Panc1 (cell line): ENCODE measurements at regions not wholly inside any gene's neighbourhood (a gene's known extent, or its start where the extent isn't known, plus 50 kb on each side); places are given as distances from the start of the nearest gene placed in this dataset.

Experiments used
- ATAC-seq: fragments of 200-7000 bp; cut with Tn5 transposase; 2 replicates; pipeline ENCODE4 v1.9.1; 2020; ENCODE audit warnings: mild to moderate bottlenecking, moderate library complexity
- BruUV-seq: library from RNA; stranded (reverse); fragments of 400-500 nt; replicated peaks from 2 replicates; lab custom pipeline; 2021; lab: Mats Ljungman, UMichigan
- CTCF ChIA-PET: fragments of 300-600 bp; sonication (Branson Sonifier 250); formaldehyde crosslinking; loops from one replicate; lab custom pipeline; 2022; ENCODE audit warnings: antibody characterized with exemption; lab: Charles Lee
- POLR2A ChIA-PET: fragments of 300-600 bp; sonication (Branson Sonifier 250); formaldehyde crosslinking; loops from one replicate; lab custom pipeline; 2022; ENCODE audit warnings: antibody characterized with exemption; lab: Charles Lee
- DNase-seq: peaks from one replicate; pipeline ENCODE4 v3.0.0-alpha.2; 2010; ENCODE audit warnings: low read depth, low spot score
- H3K27ac ChIP-seq: 2 replicates; pipeline ENCODE4 v1.5.1; 2011; ENCODE audit warnings: mild to moderate bottlenecking, low read length, inconsistent platforms
- H3K27me3 ChIP-seq: fragments of 200-500 bp; sonication (Bioruptor generic); 2 replicates; pipeline ENCODE4 v1.6.0; 2014; ENCODE audit warnings: low read length, inconsistent platforms; ENCODE audit not compliant: control insufficient read depth, insufficient read depth
- H3K36me3 ChIP-seq: fragments of 200-500 bp; sonication (Bioruptor generic); 2 replicates; pipeline ENCODE4 v1.5.1; 2014; ENCODE audit warnings: inconsistent platforms, mild to moderate bottlenecking, low read length, moderate library complexity; ENCODE audit not compliant: control insufficient read depth, insufficient read depth
- H3K4me1 ChIP-seq: 2 replicates; pipeline ENCODE4 v1.5.1; 2011; ENCODE audit warnings: inconsistent platforms, mild to moderate bottlenecking, low read length, moderate library complexity; ENCODE audit not compliant: control insufficient read depth, insufficient read depth
- H3K4me3 ChIP-seq, 2 experiments: 2 replicates each; pipeline ENCODE4 v1.5.1; 2011 to 2012; ENCODE audit warnings: low read depth in 2 of 2, low read length in 2 of 2, mild to moderate bottlenecking in 2 of 2, inconsistent platforms in 1 of 2, moderate library complexity in 1 of 2
- H3K9me3 ChIP-seq: fragments of 200-500 bp; sonication (Bioruptor generic); 2 replicates; pipeline ENCODE4 v1.5.1; 2014; ENCODE audit warnings: low read depth, mild to moderate bottlenecking, inconsistent platforms, low read length, moderate library complexity; ENCODE audit not compliant: control insufficient read depth, insufficient read depth
- POLR2AphosphoS5 ChIP-seq: IDR thresholded peaks from 2 replicates; pipeline ENCODE4 v1.6.1; 2012; ENCODE audit warnings: mild to moderate bottlenecking, low read depth, low read length, moderate library complexity
- SIN3A ChIP-seq: IDR thresholded peaks from 2 replicates; pipeline ENCODE4 v1.6.1; 2012; ENCODE audit warnings: low read depth, mild to moderate bottlenecking, low read length, moderate library complexity, borderline replicate concordance; ENCODE audit not compliant: insufficient read depth
- TCF7L2 ChIP-seq: IDR thresholded peaks from 2 replicates; pipeline ENCODE4 v1.6.1; 2011; ENCODE audit warnings: mild to moderate bottlenecking, low read depth, low read length, inconsistent platforms
- in situ Hi-C: cut with HindIII; loops from 2 replicates; pipeline ENCODE4 v1.10.0; 2016; ENCODE audit warnings: low sequenced_read_pairs, low pct_unique_long_range_greater_than_20kb
- intact Hi-C: fragments of 100-400 bp; cut with micrococcal nuclease; formaldehyde crosslinking; loops from one replicate; pipeline ENCODE4 v1.10.0; 2022; ENCODE audit not compliant: unreplicated experiment
- TF ChIP-seq, protein P1 (sequence below): fragments of 450-650 bp; IDR thresholded peaks from 2 replicates; pipeline ENCODE4 v1.5.1; 2017; ENCODE audit warnings: mild to moderate bottlenecking
- TF ChIP-seq, protein P2 (sequence below), 2 experiments: IDR thresholded peaks; 2 replicates each; pipeline ENCODE4 v1.6.1; 2011 to 2012; ENCODE audit warnings: low read depth in 2 of 2, control low read depth in 1 of 2, low read length in 1 of 2, mild to moderate bottlenecking in 1 of 2, moderate library complexity in 1 of 2; ENCODE audit not compliant: insufficient read depth in 1 of 2

DNA sequence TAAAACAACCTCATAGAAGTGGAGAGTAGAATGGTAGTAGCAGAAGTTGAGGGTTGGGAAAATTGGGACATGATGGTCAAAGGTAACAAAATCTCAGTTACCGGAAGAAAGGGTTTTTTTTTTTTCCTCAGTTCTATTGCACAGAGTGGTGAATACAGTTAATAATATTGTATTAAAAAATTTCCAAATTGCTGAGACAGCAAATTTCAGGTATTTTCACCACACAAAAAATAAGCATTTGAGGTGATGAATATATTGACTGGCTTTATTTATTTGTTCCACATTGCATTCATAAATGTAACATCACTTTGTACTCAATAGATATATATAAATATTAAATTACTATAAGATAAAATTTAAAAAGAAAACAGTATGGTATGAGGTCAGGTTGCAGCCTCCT lies 373.8 kb downstream of the ETV1 start:
- peaks cover 22% of the 10 kb centered on the region for H3K9me3 ChIP-seq
- intact Hi-C loops, result no loop called here
- CTCF ChIA-PET, result no interaction called here
- no TSS peak for BruUV-seq
- ATAC-seq, result no peak
- POLR2A ChIA-PET, result no interaction called here
- no peaks in the 10 kb centered on the region for H3K27me3 ChIP-seq
- TF ChIP-seq SIN3A (no peak), POLR2AphosphoS5 (no peak), TCF7L2 (no peak)
- TF ChIP-seq, protein P1, sequence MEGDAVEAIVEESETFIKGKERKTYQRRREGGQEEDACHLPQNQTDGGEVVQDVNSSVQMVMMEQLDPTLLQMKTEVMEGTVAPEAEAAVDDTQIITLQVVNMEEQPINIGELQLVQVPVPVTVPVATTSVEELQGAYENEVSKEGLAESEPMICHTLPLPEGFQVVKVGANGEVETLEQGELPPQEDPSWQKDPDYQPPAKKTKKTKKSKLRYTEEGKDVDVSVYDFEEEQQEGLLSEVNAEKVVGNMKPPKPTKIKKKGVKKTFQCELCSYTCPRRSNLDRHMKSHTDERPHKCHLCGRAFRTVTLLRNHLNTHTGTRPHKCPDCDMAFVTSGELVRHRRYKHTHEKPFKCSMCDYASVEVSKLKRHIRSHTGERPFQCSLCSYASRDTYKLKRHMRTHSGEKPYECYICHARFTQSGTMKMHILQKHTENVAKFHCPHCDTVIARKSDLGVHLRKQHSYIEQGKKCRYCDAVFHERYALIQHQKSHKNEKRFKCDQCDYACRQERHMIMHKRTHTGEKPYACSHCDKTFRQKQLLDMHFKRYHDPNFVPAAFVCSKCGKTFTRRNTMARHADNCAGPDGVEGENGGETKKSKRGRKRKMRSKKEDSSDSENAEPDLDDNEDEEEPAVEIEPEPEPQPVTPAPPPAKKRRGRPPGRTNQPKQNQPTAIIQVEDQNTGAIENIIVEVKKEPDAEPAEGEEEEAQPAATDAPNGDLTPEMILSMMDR, result no peak
- TF ChIP-seq, protein P2, sequence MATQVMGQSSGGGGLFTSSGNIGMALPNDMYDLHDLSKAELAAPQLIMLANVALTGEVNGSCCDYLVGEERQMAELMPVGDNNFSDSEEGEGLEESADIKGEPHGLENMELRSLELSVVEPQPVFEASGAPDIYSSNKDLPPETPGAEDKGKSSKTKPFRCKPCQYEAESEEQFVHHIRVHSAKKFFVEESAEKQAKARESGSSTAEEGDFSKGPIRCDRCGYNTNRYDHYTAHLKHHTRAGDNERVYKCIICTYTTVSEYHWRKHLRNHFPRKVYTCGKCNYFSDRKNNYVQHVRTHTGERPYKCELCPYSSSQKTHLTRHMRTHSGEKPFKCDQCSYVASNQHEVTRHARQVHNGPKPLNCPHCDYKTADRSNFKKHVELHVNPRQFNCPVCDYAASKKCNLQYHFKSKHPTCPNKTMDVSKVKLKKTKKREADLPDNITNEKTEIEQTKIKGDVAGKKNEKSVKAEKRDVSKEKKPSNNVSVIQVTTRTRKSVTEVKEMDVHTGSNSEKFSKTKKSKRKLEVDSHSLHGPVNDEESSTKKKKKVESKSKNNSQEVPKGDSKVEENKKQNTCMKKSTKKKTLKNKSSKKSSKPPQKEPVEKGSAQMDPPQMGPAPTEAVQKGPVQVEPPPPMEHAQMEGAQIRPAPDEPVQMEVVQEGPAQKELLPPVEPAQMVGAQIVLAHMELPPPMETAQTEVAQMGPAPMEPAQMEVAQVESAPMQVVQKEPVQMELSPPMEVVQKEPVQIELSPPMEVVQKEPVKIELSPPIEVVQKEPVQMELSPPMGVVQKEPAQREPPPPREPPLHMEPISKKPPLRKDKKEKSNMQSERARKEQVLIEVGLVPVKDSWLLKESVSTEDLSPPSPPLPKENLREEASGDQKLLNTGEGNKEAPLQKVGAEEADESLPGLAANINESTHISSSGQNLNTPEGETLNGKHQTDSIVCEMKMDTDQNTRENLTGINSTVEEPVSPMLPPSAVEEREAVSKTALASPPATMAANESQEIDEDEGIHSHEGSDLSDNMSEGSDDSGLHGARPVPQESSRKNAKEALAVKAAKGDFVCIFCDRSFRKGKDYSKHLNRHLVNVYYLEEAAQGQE (IDR thresholded peaks at IDR 0.05; ENCODE audit: insufficient read depth in 1 of 2, low read depth in 2 of 2, low read length in 1 of 2), result no peak
- in situ Hi-C loops, result no loop called here
- no peak overlapping the region for H3K27ac ChIP-seq
- no peak for DNase-seq
- no peaks in the 10 kb centered on the region for H3K36me3 ChIP-seq
- no peaks in the 10 kb centered on the region for H3K4me1 ChIP-seq
- H3K4me3 ChIP-seq, result no peak overlapping the region

DNA sequence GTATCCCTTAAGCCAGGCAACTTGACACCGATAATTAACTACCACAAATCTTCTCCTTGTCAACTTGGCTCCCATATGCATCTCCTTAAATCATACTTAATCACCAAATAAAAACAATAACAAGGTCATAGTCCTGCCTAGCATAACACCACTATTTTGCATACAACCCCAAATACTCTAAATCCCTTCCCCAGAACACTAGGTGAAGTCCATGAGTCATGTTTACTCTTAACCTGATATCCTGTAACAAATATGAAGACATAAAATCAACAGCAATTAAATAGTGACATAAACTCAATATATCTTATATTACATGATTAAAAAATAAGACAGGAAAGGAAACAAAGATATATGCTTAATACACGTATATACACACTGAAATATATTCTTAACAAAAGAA lies 362.0 kb downstream of the ETV1 start:
- ChIA-PET POLR2A (no interaction called here), CTCF (no interaction called here)
- no peak overlapping the region for H3K27ac ChIP-seq
- H3K4me1 ChIP-seq, result no peaks in the 10 kb centered on the region
- H3K27me3 ChIP-seq, result no peaks in the 10 kb centered on the region
- intact Hi-C loops, result no loop called here
- in situ Hi-C loops, result no loop called here
- no peak overlapping the region for H3K4me3 ChIP-seq
- no peaks in the 10 kb centered on the region for H3K36me3 ChIP-seq
- no TSS peak for BruUV-seq
- ATAC-seq (no peak), DNase-seq (no peak)
- TF ChIP-seq TCF7L2 (no peak), SIN3A (no peak), POLR2AphosphoS5 (no peak)
- TF ChIP-seq, protein P2 (IDR thresholded peaks at IDR 0.05; ENCODE audit: insufficient read depth in 1 of 2, low read depth in 2 of 2, low read length in 1 of 2), result no peak
- TF ChIP-seq, protein P1, result no peak
- no peaks in the 10 kb centered on the region for H3K9me3 ChIP-seq
